ENCODE measurements at regions not wholly inside any gene's neighbourhood (a gene's known extent, or its start where the extent isn't known, plus 50 kb on each side); places are given as distances from the start of the nearest gene placed in this dataset.

- H3K9ac ChIP-seq (ENCODE audit: low read depth in 2 of 2, low read length in 2 of 2) = no peak overlapping the region
- H3K4me3 ChIP-seq = no peak overlapping the region
- no peaks in the 10 kb centered on the region for H3K36me3 ChIP-seq
- no peak for TF ChIP-seq CTCF (IDR thresholded peaks at IDR 0.05)
- H3K27ac ChIP-seq = no peak overlapping the region
- H3K4me1 ChIP-seq = no peaks in the 10 kb centered on the region
- H3K27me3 ChIP-seq = no peaks in the 10 kb centered on the region
- DNase-seq = no peak
- intact Hi-C loops (cut with DNase I) = no loop called here
- no peaks in the 10 kb centered on the region for H3K9me3 ChIP-seq
These were observed 254.1 kb upstream of the RXFP2 start for GRCh38 chr13:31485183-31485582.

GRCh38 chr13:31485651-31486051, 253.7 kb upstream of the RXFP2 start:
- Histone ChIP-seq H3K36me3 (no peaks in the 10 kb centered on the region), H3K9me3 (no peaks in the 10 kb centered on the region), H3K4me3 (no peak overlapping the region), H3K27ac (no peak overlapping the region), H3K4me1 (no peaks in the 10 kb centered on the region), H3K27me3 (no peaks in the 10 kb centered on the region), H3K9ac (ENCODE audit: low read depth in 2 of 2, low read length in 2 of 2) (no peak overlapping the region)
- intact Hi-C loops (cut with DNase I) = no loop called here
- TF ChIP-seq CTCF (IDR thresholded peaks at IDR 0.05) = no peak
- no peak for DNase-seq

GRCh38 chr13:31495336-31495735, 244.0 kb upstream of the RXFP2 start:
- TF ChIP-seq CTCF (IDR thresholded peaks at IDR 0.05) = no peak
- no peak overlapping the region for H3K4me3 ChIP-seq
- DNase-seq = no peak
- intact Hi-C loops (cut with DNase I) = no loop called here
- no peaks in the 10 kb centered on the region for H3K9me3 ChIP-seq
- H3K36me3 ChIP-seq = no peaks in the 10 kb centered on the region
- no peak overlapping the region for H3K27ac ChIP-seq
- H3K27me3 ChIP-seq = no peaks in the 10 kb centered on the region
- no peaks in the 10 kb centered on the region for H3K4me1 ChIP-seq
- no peak overlapping the region for H3K9ac ChIP-seq (ENCODE audit: low read depth in 2 of 2, low read length in 2 of 2)

GRCh38 chr13:31499274-31499673, 240.1 kb upstream of the RXFP2 start:
- intact Hi-C loops (cut with DNase I) = no loop called here
- no peak for TF ChIP-seq CTCF (IDR thresholded peaks at IDR 0.05)

GRCh38 chr13:31503626-31504025, 235.7 kb upstream of the RXFP2 start:
- TF ChIP-seq CTCF (IDR thresholded peaks at IDR 0.05) = no peak
- H3K9ac ChIP-seq (ENCODE audit: low read depth in 2 of 2, low read length in 2 of 2) = no peak overlapping the region
- H3K4me1 ChIP-seq = no peaks in the 10 kb centered on the region
- no peak overlapping the region for H3K4me3 ChIP-seq
- no peaks in the 10 kb centered on the region for H3K9me3 ChIP-seq
- no peak for DNase-seq
- intact Hi-C loops (cut with DNase I) = no loop called here
- H3K27ac ChIP-seq = no peak overlapping the region
- H3K36me3 ChIP-seq = no peaks in the 10 kb centered on the region
- H3K27me3 ChIP-seq = no peaks in the 10 kb centered on the region

More at GRCh38 chr13:31499274-31499673, 240.1 kb upstream of the RXFP2 start:
- Histone ChIP-seq H3K9me3 (no peaks in the 10 kb centered on the region), H3K4me1 (no peaks in the 10 kb centered on the region), H3K9ac (ENCODE audit: low read depth in 2 of 2, low read length in 2 of 2) (no peak overlapping the region), H3K36me3 (no peaks in the 10 kb centered on the region), H3K27ac (no peak overlapping the region), H3K27me3 (no peaks in the 10 kb centered on the region), H3K4me3 (no peak overlapping the region)
- no peak for DNase-seq

GRCh38 chr13:31504918-31505317, 234.4 kb upstream of the RXFP2 start:
- DNase-seq = no peak
- no peaks in the 10 kb centered on the region for H3K9me3 ChIP-seq
- no peak overlapping the region for H3K4me3 ChIP-seq
- no peak overlapping the region for H3K27ac ChIP-seq
- no peaks in the 10 kb centered on the region for H3K4me1 ChIP-seq
- intact Hi-C loops (cut with DNase I) = no loop called here
- TF ChIP-seq CTCF (IDR thresholded peaks at IDR 0.05) = no peak
- no peaks in the 10 kb centered on the region for H3K36me3 ChIP-seq
- H3K27me3 ChIP-seq = no peaks in the 10 kb centered on the region
- H3K9ac ChIP-seq (ENCODE audit: low read depth in 2 of 2, low read length in 2 of 2) = no peak overlapping the region

All from colonic mucosa (tissue), 4 donors.